ENCODE measurements at regions not wholly inside any gene's neighbourhood (a gene's known extent, or its start where the extent isn't known, plus 50 kb on each side); places are given as distances from the start of the nearest gene placed in this dataset.

DNA sequence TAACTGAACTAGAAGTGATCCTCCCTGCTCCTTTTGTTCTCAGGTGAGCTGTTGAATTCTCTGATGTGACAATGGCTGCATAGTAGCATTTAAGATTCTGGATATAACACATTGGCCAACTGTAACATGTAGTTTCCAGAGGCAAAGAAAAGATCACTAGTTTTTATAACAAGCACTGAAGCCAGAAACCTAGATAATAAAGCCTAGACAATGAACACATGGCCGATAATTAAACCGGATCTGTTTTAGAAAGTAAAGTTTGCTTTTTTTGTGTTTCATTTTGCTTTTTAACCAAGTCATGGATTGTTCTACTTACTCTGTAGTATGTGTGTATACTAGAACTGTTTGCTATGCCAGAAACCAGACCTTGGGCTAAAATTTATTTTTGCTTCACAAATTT lies 225.5 kb upstream of the KLHL1 start:
- intact Hi-C loops (cut with DNase I), result no loop called here
- no peaks in the 10 kb centered on the region for H3K4me1 ChIP-seq
- H3K27ac ChIP-seq (replicated peaks in 1 of 4), result no peak overlapping the region
- H3K4me3 ChIP-seq, result no peak overlapping the region
- H3K36me3 ChIP-seq, result no peaks in the 10 kb centered on the region
- no peak for DNase-seq (ENCODE audit: extremely low spot score)
- H3K9me3 ChIP-seq, result no peaks in the 10 kb centered on the region
- no peaks in the 10 kb centered on the region for H3K27me3 ChIP-seq
- 71% methylated on average over 2 of the region's 2 CpGs for WGBS
- TF ChIP-seq, protein P1, sequence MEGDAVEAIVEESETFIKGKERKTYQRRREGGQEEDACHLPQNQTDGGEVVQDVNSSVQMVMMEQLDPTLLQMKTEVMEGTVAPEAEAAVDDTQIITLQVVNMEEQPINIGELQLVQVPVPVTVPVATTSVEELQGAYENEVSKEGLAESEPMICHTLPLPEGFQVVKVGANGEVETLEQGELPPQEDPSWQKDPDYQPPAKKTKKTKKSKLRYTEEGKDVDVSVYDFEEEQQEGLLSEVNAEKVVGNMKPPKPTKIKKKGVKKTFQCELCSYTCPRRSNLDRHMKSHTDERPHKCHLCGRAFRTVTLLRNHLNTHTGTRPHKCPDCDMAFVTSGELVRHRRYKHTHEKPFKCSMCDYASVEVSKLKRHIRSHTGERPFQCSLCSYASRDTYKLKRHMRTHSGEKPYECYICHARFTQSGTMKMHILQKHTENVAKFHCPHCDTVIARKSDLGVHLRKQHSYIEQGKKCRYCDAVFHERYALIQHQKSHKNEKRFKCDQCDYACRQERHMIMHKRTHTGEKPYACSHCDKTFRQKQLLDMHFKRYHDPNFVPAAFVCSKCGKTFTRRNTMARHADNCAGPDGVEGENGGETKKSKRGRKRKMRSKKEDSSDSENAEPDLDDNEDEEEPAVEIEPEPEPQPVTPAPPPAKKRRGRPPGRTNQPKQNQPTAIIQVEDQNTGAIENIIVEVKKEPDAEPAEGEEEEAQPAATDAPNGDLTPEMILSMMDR (IDR thresholded peaks at IDR 0.05), result no peak
- TF ChIP-seq POLR2AphosphoS5 (IDR thresholded peaks at IDR 0.05), result no peak
- TF ChIP-seq EP300 (IDR thresholded peaks at IDR 0.05), result no peak
- TF ChIP-seq POLR2A (IDR thresholded peaks at IDR 0.05; ENCODE audit: low read depth), result no peak

DNA sequence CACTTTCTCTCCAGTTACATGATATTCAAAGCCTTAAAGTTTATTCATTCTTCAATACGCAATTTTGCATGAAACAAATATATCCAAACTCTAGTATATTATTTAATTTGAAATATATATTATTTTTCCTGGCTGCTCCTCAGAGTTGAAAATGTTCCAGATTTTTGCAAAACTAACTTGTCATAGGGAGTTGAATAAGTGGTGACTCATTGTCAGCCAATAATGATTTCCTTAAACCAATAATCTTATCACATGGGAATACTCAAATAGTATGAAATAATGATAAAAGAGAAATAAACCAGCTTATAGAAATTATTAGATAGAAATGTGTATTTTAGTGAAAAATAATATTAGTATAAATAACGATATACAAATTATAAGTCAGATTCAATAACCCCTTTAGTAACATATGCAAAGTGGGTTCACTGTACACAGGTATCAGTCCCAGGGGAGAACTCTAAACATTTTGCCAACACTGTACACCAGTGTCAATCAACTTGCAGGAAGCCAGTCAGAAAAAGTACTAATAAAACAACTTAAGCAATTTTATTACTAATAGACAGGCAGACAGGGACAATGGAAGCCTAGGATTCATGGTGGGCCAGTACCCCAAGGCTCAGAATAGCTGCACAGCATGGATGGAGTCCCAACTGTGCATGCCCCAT lies 222.6 kb upstream of the KLHL1 start:
- 89% methylated on average over 2 of the region's 2 CpGs for WGBS
- no peaks in the 10 kb centered on the region for H3K27me3 ChIP-seq
- no peaks in the 10 kb centered on the region for H3K9me3 ChIP-seq
- intact Hi-C loops (cut with DNase I), result no loop called here
- DNase-seq (ENCODE audit: extremely low spot score), result no peak
- H3K27ac ChIP-seq (replicated peaks in 1 of 4), result no peak overlapping the region
- H3K4me1 ChIP-seq, result no peaks in the 10 kb centered on the region
- H3K4me3 ChIP-seq, result no peak overlapping the region
- TF ChIP-seq POLR2AphosphoS5 (IDR thresholded peaks at IDR 0.05) (no peak), POLR2A (IDR thresholded peaks at IDR 0.05; ENCODE audit: low read depth) (no peak), EP300 (IDR thresholded peaks at IDR 0.05) (no peak)
- TF ChIP-seq, protein P1 (IDR thresholded peaks at IDR 0.05), result no peak
- H3K36me3 ChIP-seq, result no peaks in the 10 kb centered on the region

DNA sequence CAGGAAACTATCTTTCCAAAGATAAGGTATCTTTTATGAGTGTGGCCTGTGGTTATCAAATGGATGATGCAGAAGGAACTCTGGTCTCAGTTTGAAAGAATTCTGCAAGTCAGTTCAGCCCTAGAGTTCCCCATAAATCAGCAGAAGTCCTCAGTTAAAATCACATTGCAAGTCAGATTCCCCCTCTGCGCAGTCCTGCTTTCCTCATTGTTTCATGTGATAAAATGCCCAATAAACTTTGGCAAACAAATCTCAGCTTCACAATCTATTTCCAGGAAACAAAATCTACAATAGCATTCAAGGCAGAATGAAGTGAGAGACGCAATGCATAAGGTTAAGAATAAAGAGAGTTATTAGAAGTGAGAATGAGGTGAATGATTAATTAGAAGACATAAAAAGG lies 216.3 kb upstream of the KLHL1 start:
- no peak for DNase-seq (ENCODE audit: extremely low spot score)
- no peaks in the 10 kb centered on the region for H3K9me3 ChIP-seq
- intact Hi-C loops (cut with DNase I), result no loop called here
- no peaks in the 10 kb centered on the region for H3K36me3 ChIP-seq
- TF ChIP-seq, protein P1 (IDR thresholded peaks at IDR 0.05), result no peak
- TF ChIP-seq POLR2A (IDR thresholded peaks at IDR 0.05; ENCODE audit: low read depth), result no peak
- TF ChIP-seq POLR2AphosphoS5 (IDR thresholded peaks at IDR 0.05), result no peak
- no peak for TF ChIP-seq EP300 (IDR thresholded peaks at IDR 0.05)
- H3K4me3 ChIP-seq, result no peak overlapping the region
- H3K4me1 ChIP-seq, result no peaks in the 10 kb centered on the region
- WGBS, result 81% methylated on average over 2 of the region's 2 CpGs
- no peak overlapping the region for H3K27ac ChIP-seq (replicated peaks in 1 of 4)
- H3K27me3 ChIP-seq, result no peaks in the 10 kb centered on the region

DNA sequence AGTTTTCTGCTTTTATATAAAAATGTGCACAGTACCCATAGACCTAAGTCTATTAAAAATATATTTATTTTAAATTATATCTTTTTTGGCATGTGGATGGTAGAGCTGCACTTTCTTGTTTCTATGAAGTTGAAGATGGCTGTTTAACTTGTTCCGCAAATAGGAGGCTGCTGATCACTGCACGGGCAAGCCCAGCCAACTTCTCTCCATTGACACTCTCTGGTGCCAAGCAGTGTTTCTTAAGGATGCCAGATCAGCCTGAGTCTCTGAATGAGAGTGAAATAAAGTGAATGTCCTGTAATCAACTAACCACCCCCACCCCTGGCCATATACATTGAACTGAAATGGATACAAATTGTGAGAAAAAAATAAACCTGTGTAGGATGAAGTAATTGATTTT lies 202.9 kb upstream of the KLHL1 start:
- Histone ChIP-seq H3K9me3 (no peaks in the 10 kb centered on the region), H3K27me3 (no peaks in the 10 kb centered on the region), H3K4me1 (no peaks in the 10 kb centered on the region), H3K36me3 (no peaks in the 10 kb centered on the region), H3K27ac (replicated peaks in 1 of 4) (no peak overlapping the region), H3K4me3 (no peak overlapping the region)
- 62% methylated on average over 2 of the region's 2 CpGs for WGBS
- no peak for DNase-seq (ENCODE audit: extremely low spot score)
- TF ChIP-seq POLR2A (IDR thresholded peaks at IDR 0.05; ENCODE audit: low read depth) (no peak), POLR2AphosphoS5 (IDR thresholded peaks at IDR 0.05) (no peak)
- TF ChIP-seq, protein P1 (IDR thresholded peaks at IDR 0.05), result no peak
- intact Hi-C loops (cut with DNase I), result no loop called here

Data from esophagus muscularis mucosa (tissue), 4 donors.